Brain microvascular endothelial cell (primary cell): ENCODE measurements at regions not wholly inside any gene's neighbourhood (a gene's known extent, or its start where the extent isn't known, plus 50 kb on each side); places are given as distances from the start of the nearest gene placed in this dataset.

Experiments used
- DNase-seq: peaks from one replicate; pipeline ENCODE4 v3.0.0-alpha.2; 2020
- H3K27ac ChIP-seq: fragments of 250-450 bp; sonication (Bioruptor Pico); 2 replicates; pipeline ENCODE4 v1.5.1; 2020; ENCODE audit warnings: mild to moderate bottlenecking, moderate library complexity
- H3K27me3 ChIP-seq: fragments of 250-450 bp; sonication (Bioruptor Pico); replicated peaks from 2 replicates; pipeline ENCODE4 v1.5.1; 2020; ENCODE audit warnings: mild to moderate bottlenecking
- H3K36me3 ChIP-seq: fragments of 250-450 bp; sonication (Bioruptor Pico); replicated peaks from 2 replicates; pipeline ENCODE4 v1.5.1; 2020; ENCODE audit warnings: mild to moderate bottlenecking
- H3K4me3 ChIP-seq: 2 replicates; pipeline ENCODE4 v1.5.1; 2011; ENCODE audit warnings: low read depth, mild to moderate bottlenecking, control low read depth, low read length, moderate library complexity
- CTCF ChIP-seq: IDR thresholded peaks from 2 replicates; pipeline ENCODE4 v1.5.1; 2011; ENCODE audit warnings: low read depth, mild to moderate bottlenecking, moderate library complexity, low read length, control low read depth, inconsistent platforms; ENCODE audit errors: missing control alignments
- in situ Hi-C: cut with HindIII; loops from 2 replicates; pipeline ENCODE4 v1.10.0; 2017; ENCODE audit warnings: low sequenced_read_pairs, low pct_ligation_motif_present

- no peaks in the 10 kb centered on the region for H3K27me3 ChIP-seq
- no peak for TF ChIP-seq CTCF
- H3K27ac ChIP-seq, result no peak overlapping the region
- H3K36me3 ChIP-seq, result no peaks in the 10 kb centered on the region
- DNase-seq, result no peak
- H3K4me3 ChIP-seq, result no peak overlapping the region
- in situ Hi-C loops, result no loop called here
These were observed 195.5 kb downstream of the ANAPC1 start for GRCh38 chr2:111688482-111688881.

- no peaks in the 10 kb centered on the region for H3K36me3 ChIP-seq
- in situ Hi-C loops, result no loop called here
- DNase-seq, result no peak
- no peak for TF ChIP-seq CTCF
- no peaks in the 10 kb centered on the region for H3K27me3 ChIP-seq
- no peak overlapping the region for H3K27ac ChIP-seq
- H3K4me3 ChIP-seq, result no peak overlapping the region
These were observed 194.8 kb downstream of the ANAPC1 start for GRCh38 chr2:111689174-111689573.

DNA sequence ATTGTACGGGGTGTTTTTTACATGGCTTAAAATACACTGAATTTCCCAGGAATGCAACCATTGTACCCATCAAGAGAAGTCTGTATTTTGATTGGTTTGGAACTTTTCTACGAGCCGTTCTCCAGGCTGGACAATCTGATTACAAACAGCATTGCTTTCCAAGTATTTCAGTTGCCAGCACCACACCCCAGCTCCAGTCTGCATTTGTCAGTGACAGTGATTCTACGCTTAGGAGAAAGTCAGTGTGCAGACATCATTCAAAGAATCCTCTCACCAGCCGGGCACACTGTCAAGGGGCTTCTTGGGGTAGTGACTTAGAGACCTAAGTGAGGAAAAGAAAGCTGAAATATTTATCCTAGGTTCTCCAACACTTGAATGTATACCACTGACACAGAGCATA is 194.1 kb downstream of the ANAPC1 start:
- H3K27me3 ChIP-seq, result no peaks in the 10 kb centered on the region

GRCh38 chr2:111691164-111691875 is 192.7 kb downstream of the ANAPC1 start:
- H3K4me3 ChIP-seq, result no peak overlapping the region
- no peaks in the 10 kb centered on the region for H3K27me3 ChIP-seq
- no peak for DNase-seq
- TF ChIP-seq CTCF, result no peak
- no peak overlapping the region for H3K27ac ChIP-seq
- no peaks in the 10 kb centered on the region for H3K36me3 ChIP-seq
- in situ Hi-C loops, result no loop called here

More for the DNA sequence above, 194.1 kb downstream of the ANAPC1 start:
- in situ Hi-C loops, result no loop called here
- Histone ChIP-seq H3K27ac (no peak overlapping the region), H3K36me3 (no peaks in the 10 kb centered on the region), H3K4me3 (no peak overlapping the region)
- DNase-seq, result no peak
- no peak for TF ChIP-seq CTCF

- Histone ChIP-seq H3K4me3 (no peak overlapping the region), H3K27me3 (no peaks in the 10 kb centered on the region), H3K36me3 (no peaks in the 10 kb centered on the region), H3K27ac (no peak overlapping the region)
- DNase-seq, result no peak
- TF ChIP-seq CTCF, result peak; percentile 45
- in situ Hi-C loops, result no loop called here
These were observed 191.7 kb downstream of the ANAPC1 start for GRCh38 chr2:111692311-111692710.

DNA sequence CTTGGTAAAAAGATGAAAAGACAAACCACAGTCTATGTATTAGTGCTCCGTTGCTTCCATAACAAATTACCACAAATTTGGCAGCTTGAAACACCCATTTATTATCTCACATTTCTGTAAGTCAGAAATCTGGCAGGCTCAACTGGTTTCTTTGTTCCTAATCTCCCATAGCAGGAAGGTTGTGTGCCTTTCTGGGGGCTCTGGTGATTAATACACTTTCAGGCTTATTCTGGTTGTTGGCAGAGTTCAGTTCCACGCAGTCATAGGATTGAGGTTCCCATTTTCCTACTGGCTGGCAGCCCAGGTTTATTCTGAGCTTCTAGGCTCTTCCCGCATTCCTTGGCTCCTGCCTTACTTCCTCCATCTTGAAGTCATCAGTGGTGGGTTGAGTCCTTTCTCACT is 189.3 kb downstream of the ANAPC1 start:
- H3K36me3 ChIP-seq, result no peaks in the 10 kb centered on the region
- DNase-seq, result peak; percentile 24
- no peaks in the 10 kb centered on the region for H3K27me3 ChIP-seq
- in situ Hi-C loops, result no loop called here
- no peak for TF ChIP-seq CTCF
- H3K4me3 ChIP-seq, result no peak overlapping the region
- no peak overlapping the region for H3K27ac ChIP-seq
